GM21447 (cell line): ENCODE measurements at regions not wholly inside any gene's neighbourhood (a gene's known extent, or its start where the extent isn't known, plus 50 kb on each side); places are given as distances from the start of the nearest gene placed in this dataset.

ENCODE experiments used
- ATAC-seq: cut with Tn5 transposase; IDR thresholded peaks from one replicate; pipeline ENCODE4 v1.9.1; 2021; ENCODE audit not compliant: unreplicated experiment

- ATAC-seq = no peak
Measured at GRCh38 chr6:100944644-100945043, 63.5 kb upstream of the ASCC3 start.

- no peak for ATAC-seq
Measured at GRCh38 chr6:100946021-100946540, 65.0 kb upstream of the ASCC3 start.

- ATAC-seq = no peak
Measured at GRCh38 chr6:100946711-100947110, 65.6 kb upstream of the ASCC3 start.

- ATAC-seq = no peak
Measured at GRCh38 chr6:100948381-100949133, 67.4 kb upstream of the ASCC3 start.

GRCh38 chr6:100952006-100952405 is 70.9 kb upstream of the ASCC3 start:
- no peak for ATAC-seq

- ATAC-seq = no peak
Measured at GRCh38 chr6:100959280-100959679, 78.2 kb upstream of the ASCC3 start.

- ATAC-seq = no peak
Measured at GRCh38 chr6:100962466-100962865, 81.3 kb upstream of the ASCC3 start.

GRCh38 chr6:100965067-100965466 is 83.9 kb upstream of the ASCC3 start:
- no peak for ATAC-seq

GRCh38 chr6:100968949-100969348 is 87.8 kb upstream of the ASCC3 start:
- ATAC-seq = no peak

GRCh38 chr6:100979267-100979666 is 98.1 kb upstream of the ASCC3 start:
- ATAC-seq = no peak

- no peak for ATAC-seq
Measured at GRCh38 chr6:100980949-100981348, 99.8 kb upstream of the ASCC3 start.

GRCh38 chr6:100986921-100987320 is 105.8 kb upstream of the ASCC3 start:
- ATAC-seq = no peak

GRCh38 chr6:100987556-100987955 is 106.4 kb upstream of the ASCC3 start:
- ATAC-seq = no peak

- no peak for ATAC-seq
Measured at GRCh38 chr6:100988391-100988984, 107.4 kb upstream of the ASCC3 start.

- ATAC-seq = no peak
Measured at GRCh38 chr6:100990070-100990469, 108.9 kb upstream of the ASCC3 start.

GRCh38 chr6:100996409-100996808 is 115.3 kb upstream of the ASCC3 start:
- no peak for ATAC-seq

GRCh38 chr6:100998111-100998510 is 117.0 kb upstream of the ASCC3 start:
- no peak for ATAC-seq

- no peak for ATAC-seq
Measured at GRCh38 chr6:100999034-100999597, 118.0 kb upstream of the ASCC3 start.

GRCh38 chr6:101000341-101000740 is 119.2 kb upstream of the ASCC3 start:
- ATAC-seq = no peak

GRCh38 chr6:101001012-101001411 is 119.9 kb upstream of the ASCC3 start:
- no peak for ATAC-seq

GRCh38 chr6:101001607-101002006 is 120.5 kb upstream of the ASCC3 start:
- ATAC-seq = no peak

GRCh38 chr6:101003075-101003474 is 121.9 kb upstream of the ASCC3 start:
- no peak for ATAC-seq
